ENCODE measurements at regions not wholly inside any gene's neighbourhood (a gene's known extent, or its start where the extent isn't known, plus 50 kb on each side); places are given as distances from the start of the nearest gene placed in this dataset.

GRCh38 chr6:11298651-11299420, 66.4 kb upstream of the NEDD9 start:
- H2AFZ ChIP-seq (ENCODE audit: low read length) = no peak overlapping the region
- H4K20me1 ChIP-seq (ENCODE audit: insufficient read depth, low read length) = no peaks in the 10 kb centered on the region
- no peak overlapping the region for H3K27ac ChIP-seq (ENCODE audit: low read depth, low read length)
- no peak for DNase-seq (ENCODE audit: insufficient read length, low spot score, missing footprints)
- no peak overlapping the region for H3K4me2 ChIP-seq (ENCODE audit: insufficient read depth, low read length)
- H3K9me3 ChIP-seq (ENCODE audit: low read depth, low read length) = peaks cover 2% of the 10 kb centered on the region
- H3K4me3 ChIP-seq (ENCODE audit: insufficient read depth, low read length) = no peak overlapping the region
- TF ChIP-seq CTCF (IDR thresholded peaks at IDR 0.05; ENCODE audit: extremely low read depth, low read depth, low read length) = no peak
- no peaks in the 10 kb centered on the region for H3K27me3 ChIP-seq (ENCODE audit: insufficient read depth, low read length)
- H3K36me3 ChIP-seq (ENCODE audit: insufficient read depth, low read length) = no peaks in the 10 kb centered on the region
- H3K4me1 ChIP-seq (ENCODE audit: insufficient read depth, low read length) = no peaks in the 10 kb centered on the region
- H3K79me2 ChIP-seq (ENCODE audit: insufficient read depth, low read length) = no peaks in the 10 kb centered on the region

GRCh38 chr6:11297376-11297729, 64.9 kb upstream of the NEDD9 start:
- H3K27me3 ChIP-seq (ENCODE audit: insufficient read depth, low read length) = no peaks in the 10 kb centered on the region
- no peaks in the 10 kb centered on the region for H4K20me1 ChIP-seq (ENCODE audit: insufficient read depth, low read length)
- H3K36me3 ChIP-seq (ENCODE audit: insufficient read depth, low read length) = no peaks in the 10 kb centered on the region
- no peak overlapping the region for H2AFZ ChIP-seq (ENCODE audit: low read length)
- no peak overlapping the region for H3K4me2 ChIP-seq (ENCODE audit: insufficient read depth, low read length)
- H3K9me3 ChIP-seq (ENCODE audit: low read depth, low read length) = peaks cover 2% of the 10 kb centered on the region
- H3K4me1 ChIP-seq (ENCODE audit: insufficient read depth, low read length) = no peaks in the 10 kb centered on the region
- TF ChIP-seq CTCF (IDR thresholded peaks at IDR 0.05; ENCODE audit: extremely low read depth, low read depth, low read length) = no peak
- no peak for DNase-seq (ENCODE audit: insufficient read length, low spot score, missing footprints)
- no peaks in the 10 kb centered on the region for H3K79me2 ChIP-seq (ENCODE audit: insufficient read depth, low read length)
- no peak overlapping the region for H3K27ac ChIP-seq (ENCODE audit: low read depth, low read length)
- no peak overlapping the region for H3K4me3 ChIP-seq (ENCODE audit: insufficient read depth, low read length)

GRCh38 chr6:11296449-11297375, 64.2 kb upstream of the NEDD9 start:
- no peaks in the 10 kb centered on the region for H3K4me1 ChIP-seq (ENCODE audit: insufficient read depth, low read length)
- no peaks in the 10 kb centered on the region for H3K36me3 ChIP-seq (ENCODE audit: insufficient read depth, low read length)
- H4K20me1 ChIP-seq (ENCODE audit: insufficient read depth, low read length) = no peaks in the 10 kb centered on the region
- no peaks in the 10 kb centered on the region for H3K79me2 ChIP-seq (ENCODE audit: insufficient read depth, low read length)
- DNase-seq (ENCODE audit: insufficient read length, low spot score, missing footprints) = no peak
- H3K27ac ChIP-seq (ENCODE audit: low read depth, low read length) = no peak overlapping the region
- no peak overlapping the region for H3K4me2 ChIP-seq (ENCODE audit: insufficient read depth, low read length)
- no peaks in the 10 kb centered on the region for H3K27me3 ChIP-seq (ENCODE audit: insufficient read depth, low read length)
- no peak overlapping the region for H2AFZ ChIP-seq (ENCODE audit: low read length)
- no peak for TF ChIP-seq CTCF (IDR thresholded peaks at IDR 0.05; ENCODE audit: extremely low read depth, low read depth, low read length)
- peaks cover 2% of the 10 kb centered on the region for H3K9me3 ChIP-seq (ENCODE audit: low read depth, low read length)
- no peak overlapping the region for H3K4me3 ChIP-seq (ENCODE audit: insufficient read depth, low read length)

GRCh38 chr6:11295969-11296368, 63.5 kb upstream of the NEDD9 start:
- no peaks in the 10 kb centered on the region for H4K20me1 ChIP-seq (ENCODE audit: insufficient read depth, low read length)
- no peak for TF ChIP-seq CTCF (IDR thresholded peaks at IDR 0.05; ENCODE audit: extremely low read depth, low read depth, low read length)
- H2AFZ ChIP-seq (ENCODE audit: low read length) = no peak overlapping the region
- no peaks in the 10 kb centered on the region for H3K27me3 ChIP-seq (ENCODE audit: insufficient read depth, low read length)
- no peaks in the 10 kb centered on the region for H3K36me3 ChIP-seq (ENCODE audit: insufficient read depth, low read length)
- peaks cover 2% of the 10 kb centered on the region for H3K9me3 ChIP-seq (ENCODE audit: low read depth, low read length)
- no peak overlapping the region for H3K27ac ChIP-seq (ENCODE audit: low read depth, low read length)
- H3K4me2 ChIP-seq (ENCODE audit: insufficient read depth, low read length) = no peak overlapping the region
- H3K4me3 ChIP-seq (ENCODE audit: insufficient read depth, low read length) = no peak overlapping the region
- no peaks in the 10 kb centered on the region for H3K4me1 ChIP-seq (ENCODE audit: insufficient read depth, low read length)
- no peaks in the 10 kb centered on the region for H3K79me2 ChIP-seq (ENCODE audit: insufficient read depth, low read length)
- no peak for DNase-seq (ENCODE audit: insufficient read length, low spot score, missing footprints)
